Esophagus muscularis mucosa (tissue), 4 donors: ENCODE measurements at regions not wholly inside any gene's neighbourhood (a gene's known extent, or its start where the extent isn't known, plus 50 kb on each side); places are given as distances from the start of the nearest gene placed in this dataset.

Experiments used
- CTCF ChIP-seq, 3 experiments: fragments of 200-600 bp in 2 of 3; fragments of 450-650 bp in 1 of 3; sonication (generic) in 2 of 3; IDR thresholded peaks; one replicate each; pipeline ENCODE4 v1.5.1; 2017 to 2019; ENCODE audit warnings: antibody characterized with exemption in 3 of 3, mild to moderate bottlenecking in 2 of 3, moderate library complexity in 1 of 3
- EP300 ChIP-seq: sonication (generic); formaldehyde crosslinking; IDR thresholded peaks from one replicate; pipeline ENCODE4 v1.6.1; 2017; ENCODE audit warnings: antibody characterized with exemption
- POLR2A ChIP-seq: fragments of 450-650 bp; IDR thresholded peaks from one replicate; pipeline ENCODE4 v1.6.1; 2017; ENCODE audit warnings: antibody characterized with exemption, moderate library complexity, mild to moderate bottlenecking, low read depth
- POLR2AphosphoS5 ChIP-seq, 2 donors: sonication (generic); formaldehyde crosslinking; IDR thresholded peaks; one replicate each; pipeline ENCODE4 v1.6.1; 2017; ENCODE audit warnings: antibody characterized with exemption in 2 of 2

- TF ChIP-seq CTCF (IDR thresholded peaks at IDR 0.05) (no peak), POLR2AphosphoS5 (IDR thresholded peaks at IDR 0.05) (no peak), EP300 (no peak), POLR2A (no peak)
Observed at GRCh38 chr1:239053279-239053678, 333.1 kb upstream of the CHRM3 start.
